ENCODE measurements at regions not wholly inside any gene's neighbourhood (a gene's known extent, or its start where the extent isn't known, plus 50 kb on each side); places are given as distances from the start of the nearest gene placed in this dataset.

DNA sequence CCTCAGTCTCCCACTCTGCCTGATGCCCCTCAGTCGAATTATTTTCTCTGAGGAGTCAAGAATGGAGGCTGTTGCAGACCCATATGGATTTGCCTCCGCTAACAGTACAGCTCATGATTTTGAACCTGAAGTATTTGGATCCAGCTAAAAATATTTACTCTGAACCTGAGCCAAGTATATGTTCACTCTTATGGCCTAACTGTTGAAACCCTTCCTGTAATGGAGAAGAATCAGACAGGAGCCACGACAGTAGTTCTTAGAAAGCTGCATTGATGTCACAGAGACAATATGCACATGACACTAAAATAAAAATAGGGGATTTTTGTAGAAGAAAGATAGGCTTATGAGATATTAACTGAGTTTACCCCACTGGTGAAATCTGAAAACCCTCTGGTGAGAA is 1128.3 kb upstream of the FLRT2 start:
- TF ChIP-seq, protein P1, sequence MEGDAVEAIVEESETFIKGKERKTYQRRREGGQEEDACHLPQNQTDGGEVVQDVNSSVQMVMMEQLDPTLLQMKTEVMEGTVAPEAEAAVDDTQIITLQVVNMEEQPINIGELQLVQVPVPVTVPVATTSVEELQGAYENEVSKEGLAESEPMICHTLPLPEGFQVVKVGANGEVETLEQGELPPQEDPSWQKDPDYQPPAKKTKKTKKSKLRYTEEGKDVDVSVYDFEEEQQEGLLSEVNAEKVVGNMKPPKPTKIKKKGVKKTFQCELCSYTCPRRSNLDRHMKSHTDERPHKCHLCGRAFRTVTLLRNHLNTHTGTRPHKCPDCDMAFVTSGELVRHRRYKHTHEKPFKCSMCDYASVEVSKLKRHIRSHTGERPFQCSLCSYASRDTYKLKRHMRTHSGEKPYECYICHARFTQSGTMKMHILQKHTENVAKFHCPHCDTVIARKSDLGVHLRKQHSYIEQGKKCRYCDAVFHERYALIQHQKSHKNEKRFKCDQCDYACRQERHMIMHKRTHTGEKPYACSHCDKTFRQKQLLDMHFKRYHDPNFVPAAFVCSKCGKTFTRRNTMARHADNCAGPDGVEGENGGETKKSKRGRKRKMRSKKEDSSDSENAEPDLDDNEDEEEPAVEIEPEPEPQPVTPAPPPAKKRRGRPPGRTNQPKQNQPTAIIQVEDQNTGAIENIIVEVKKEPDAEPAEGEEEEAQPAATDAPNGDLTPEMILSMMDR (IDR thresholded peaks at IDR 0.05; ENCODE audit: low read length) = no peak
- TF ChIP-seq EZH2 (IDR thresholded peaks at IDR 0.05; ENCODE audit: borderline replicate concordance, low read length) = no peak
